Right hindlimb (tissue), 1 donor: ENCODE measurements at regions not wholly inside any gene's neighbourhood (a gene's known extent, or its start where the extent isn't known, plus 50 kb on each side); places are given as distances from the start of the nearest gene placed in this dataset.
A peak's percentile ranks its signal among the peaks of the same experiment; 100 is the strongest.

Source experiments
- DNase-seq: peaks from one replicate; pipeline ENCODE4 v3.0.0-alpha.2; 2018

DNA sequence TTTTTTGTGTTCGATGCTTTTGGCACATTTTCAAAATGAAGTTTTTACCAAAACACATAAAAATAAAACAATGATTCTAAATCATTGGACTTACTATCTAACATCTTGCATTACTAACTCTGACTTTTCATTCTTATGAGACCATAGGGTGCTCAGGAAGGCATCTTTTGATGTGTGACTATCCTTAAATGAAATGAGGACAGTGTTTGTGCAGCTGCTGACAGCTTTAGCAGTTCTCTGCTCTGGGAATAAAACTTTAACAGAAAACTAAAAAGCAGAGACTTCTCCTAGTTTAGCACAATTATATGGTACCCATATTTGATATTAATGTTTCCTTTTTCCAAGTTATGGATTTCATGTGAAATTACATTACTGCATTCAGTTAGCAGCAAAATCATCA, 471.6 kb downstream of the ARL4A start:
- no peak for DNase-seq

- no peak for DNase-seq
Measured at GRCh38 chr7:13159467-13160184, 472.2 kb downstream of the ARL4A start.

- no peak for DNase-seq
Measured at GRCh38 chr7:13161125-13161524, 473.7 kb downstream of the ARL4A start.

DNA sequence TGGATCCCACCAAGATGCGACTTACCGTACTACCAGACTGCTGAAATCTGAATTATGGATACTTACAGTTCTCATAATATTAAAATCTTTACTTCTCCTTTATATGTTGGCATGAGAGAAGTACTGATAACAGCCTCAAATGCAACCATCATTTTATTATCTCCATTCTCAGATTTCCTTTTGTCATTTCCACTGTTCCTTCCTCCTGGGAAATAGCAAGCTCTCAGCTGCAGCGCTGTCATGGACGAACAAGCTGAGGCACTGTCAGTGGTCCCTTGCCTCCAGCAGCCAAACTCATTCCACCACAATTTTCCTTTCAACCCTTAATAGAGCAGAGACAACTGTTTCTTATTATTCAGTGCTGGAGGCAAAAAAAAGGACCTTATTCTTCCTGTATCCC, 478.4 kb downstream of the ARL4A start:
- DNase-seq: no peak

DNA sequence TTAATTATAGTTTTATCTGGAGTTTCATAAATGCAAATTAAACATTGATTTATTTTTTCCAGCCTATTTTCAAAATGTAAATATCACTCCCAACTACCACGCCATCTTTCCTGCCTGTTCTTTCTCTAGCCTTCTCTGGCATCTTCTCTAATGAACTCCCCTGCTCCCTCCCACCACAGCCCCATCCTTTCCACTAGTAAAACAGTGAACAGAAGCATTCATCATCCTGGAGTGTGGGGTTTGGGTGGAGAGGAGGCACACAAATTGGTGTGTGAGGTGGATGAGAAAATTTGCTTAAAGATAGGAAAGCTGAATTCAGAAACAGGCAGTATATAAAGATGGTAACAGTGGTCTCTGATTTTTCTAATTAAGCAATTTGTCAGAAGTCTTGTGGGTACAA, 479.4 kb downstream of the ARL4A start:
- no peak for DNase-seq

DNA sequence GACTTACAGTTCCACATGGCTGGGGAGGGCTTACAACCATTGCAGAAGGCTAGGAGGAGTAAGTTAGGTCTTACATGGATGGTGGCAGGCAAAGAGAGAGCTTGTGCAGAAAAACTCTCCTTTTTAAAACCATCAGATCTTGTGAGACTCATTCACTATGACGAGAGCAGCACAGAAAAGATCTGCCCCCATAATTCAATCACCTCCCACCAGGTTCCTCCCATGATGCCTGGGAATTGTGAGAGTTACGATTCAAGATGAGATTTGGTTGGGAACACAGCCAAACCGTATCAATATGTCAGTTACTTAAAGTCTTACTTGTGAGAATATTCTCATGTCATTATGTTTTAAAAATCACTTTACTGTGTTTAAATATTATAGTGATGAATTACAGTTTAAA, 481.9 kb downstream of the ARL4A start:
- DNase-seq: no peak

DNA sequence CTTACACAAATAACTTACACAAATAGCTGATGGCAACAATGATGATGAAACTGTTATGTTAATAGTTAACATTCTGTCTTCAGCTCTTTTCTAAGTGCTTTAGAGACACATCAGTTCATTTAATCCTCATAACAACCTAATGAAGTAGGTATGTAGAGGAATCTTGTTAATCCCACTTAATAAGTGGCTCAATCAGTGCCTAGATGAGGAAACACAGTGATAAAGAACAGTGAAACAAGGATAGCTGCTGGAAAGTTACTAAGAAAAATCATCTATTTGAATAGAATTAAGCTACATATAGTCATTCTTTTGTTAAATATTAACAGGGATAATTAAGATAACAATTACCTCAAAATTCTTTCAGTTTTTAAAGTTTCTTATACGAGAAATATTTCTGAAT, 487.6 kb downstream of the ARL4A start:
- DNase-seq: no peak

- no peak for DNase-seq
Measured at GRCh38 chr7:13179011-13179582, 491.7 kb downstream of the ARL4A start.

- DNase-seq: no peak
Measured at GRCh38 chr7:13179775-13180523, 492.5 kb downstream of the ARL4A start.

GRCh38 chr7:13181216-13181615, 493.8 kb downstream of the ARL4A start:
- peak; percentile 28 for DNase-seq

GRCh38 chr7:13185139-13185538, 497.7 kb downstream of the ARL4A start:
- DNase-seq: no peak

GRCh38 chr7:13188236-13188805, 500.9 kb downstream of the ARL4A start:
- DNase-seq: no peak

- DNase-seq: no peak
Measured at GRCh38 chr7:13188922-13189321, 501.5 kb downstream of the ARL4A start.

GRCh38 chr7:13189668-13190067, 502.2 kb downstream of the ARL4A start:
- no peak for DNase-seq

DNA sequence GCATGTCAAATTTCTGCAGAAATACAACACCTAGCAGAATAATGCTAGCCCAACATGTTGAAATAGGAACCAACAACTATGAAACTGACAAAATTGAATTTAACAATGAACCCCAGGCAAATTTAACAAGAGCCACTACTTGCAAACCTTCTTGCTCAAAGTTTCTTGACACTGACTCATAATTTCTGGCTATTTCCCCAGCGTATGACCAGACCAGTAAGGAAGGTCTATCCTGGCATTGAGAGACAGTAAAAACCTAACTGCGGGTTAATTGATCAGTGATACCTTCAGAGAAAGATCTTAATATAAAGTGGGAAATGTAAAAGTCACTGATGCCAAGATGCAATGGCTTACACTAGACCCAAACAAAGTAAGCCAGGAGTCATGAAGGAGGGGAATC, 510.1 kb downstream of the ARL4A start:
- no peak for DNase-seq

DNA sequence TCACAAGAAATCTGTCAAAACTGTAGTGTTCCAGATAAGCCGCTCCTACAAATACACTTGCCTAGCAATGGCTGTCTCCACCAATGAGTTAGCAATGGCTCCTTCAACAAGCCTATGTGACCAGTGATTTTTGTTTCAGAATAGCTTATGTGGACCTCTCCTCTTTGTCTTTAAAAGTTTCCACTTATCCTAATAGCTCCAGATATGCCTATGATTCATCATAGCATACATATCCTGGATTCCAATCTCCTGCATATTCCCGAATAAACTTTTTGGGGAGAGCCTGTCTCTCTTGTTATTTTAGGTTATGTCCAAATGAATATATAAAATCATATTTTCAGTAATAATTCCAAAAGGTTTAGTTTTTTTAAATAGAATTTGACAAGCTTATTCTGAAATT, 510.6 kb downstream of the ARL4A start:
- no peak for DNase-seq

GRCh38 chr7:13198727-13199126, 511.3 kb downstream of the ARL4A start:
- no peak for DNase-seq

GRCh38 chr7:13201628-13202027, 514.2 kb downstream of the ARL4A start:
- no peak for DNase-seq

- no peak for DNase-seq
Measured at GRCh38 chr7:13217768-13218167, 530.3 kb downstream of the ARL4A start.

- DNase-seq: no peak
Measured at GRCh38 chr7:13225068-13225467, 537.6 kb downstream of the ARL4A start.

DNA sequence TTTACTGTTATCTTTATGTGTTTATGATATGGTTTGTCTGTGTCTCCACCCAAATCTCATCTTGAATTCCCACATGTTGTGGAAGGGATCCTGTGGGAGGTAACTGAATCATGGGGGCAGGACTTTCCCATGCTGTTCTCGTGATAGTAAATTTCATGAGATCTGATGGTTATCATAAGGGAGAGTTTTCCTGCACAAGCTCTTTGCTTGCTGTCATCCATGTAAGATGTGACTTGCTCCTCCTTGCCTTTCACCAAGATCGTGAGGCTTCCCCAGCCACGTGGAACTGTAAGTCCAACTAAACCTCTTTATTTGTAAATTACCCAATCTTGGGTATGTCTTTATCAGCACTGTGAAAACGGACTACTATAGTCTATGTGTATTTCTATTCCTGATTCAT, 539.0 kb downstream of the ARL4A start:
- DNase-seq: no peak

GRCh38 chr7:13231216-13231615, 543.8 kb downstream of the ARL4A start:
- DNase-seq: no peak

GRCh38 chr7:13235436-13235835, 548.0 kb downstream of the ARL4A start:
- DNase-seq: no peak

DNA sequence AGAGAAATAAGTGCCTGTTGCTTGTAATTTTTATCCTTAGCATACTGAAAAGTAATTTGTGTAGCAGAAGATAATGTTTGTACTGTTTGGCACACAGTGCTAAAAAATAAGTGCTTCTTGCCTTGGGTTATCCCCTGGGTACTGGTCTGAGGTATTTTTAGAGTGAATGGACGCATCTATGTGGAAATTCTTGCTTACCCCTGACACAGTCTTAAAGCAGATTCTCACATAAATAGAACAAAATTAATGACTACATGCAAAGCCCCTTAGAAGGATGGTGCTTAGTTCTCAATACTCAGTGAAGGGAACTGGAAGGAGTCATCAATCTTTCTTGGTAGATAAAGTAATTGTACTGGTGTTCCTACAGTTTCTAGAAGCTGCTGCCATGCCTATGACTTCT, 548.6 kb downstream of the ARL4A start:
- DNase-seq: no peak
